ENCODE measurements at regions not wholly inside any gene's neighbourhood (a gene's known extent, or its start where the extent isn't known, plus 50 kb on each side); places are given as distances from the start of the nearest gene placed in this dataset.
A peak's percentile ranks its signal among the peaks of the same experiment; 100 is the strongest.
"Not testable (repeated sequence)": the region's sequence is repeated elsewhere in the genome, so short reads cannot be mapped to it uniquely, and the experiment has no call there.

DNA sequence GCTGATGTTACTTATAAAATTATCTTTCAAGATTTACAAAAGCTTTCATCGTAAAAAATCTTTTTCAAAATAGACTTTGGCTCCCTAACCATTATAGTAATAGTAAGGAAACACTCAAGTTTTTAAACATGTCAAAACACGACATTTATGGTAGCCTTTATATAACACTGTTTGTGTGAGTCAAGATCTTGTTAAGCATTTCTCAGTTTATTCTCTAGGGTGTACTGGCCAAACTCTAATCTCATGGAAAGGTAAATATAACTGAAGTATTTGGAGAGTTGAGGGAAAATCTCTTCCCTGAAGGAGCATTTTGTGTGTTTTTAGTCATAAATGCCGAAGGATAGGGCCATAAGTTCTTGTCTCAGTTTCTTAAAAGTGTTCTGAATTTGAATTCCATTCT is 790.9 kb upstream of the NCAM2 start:
- no peak for DNase-seq

DNA sequence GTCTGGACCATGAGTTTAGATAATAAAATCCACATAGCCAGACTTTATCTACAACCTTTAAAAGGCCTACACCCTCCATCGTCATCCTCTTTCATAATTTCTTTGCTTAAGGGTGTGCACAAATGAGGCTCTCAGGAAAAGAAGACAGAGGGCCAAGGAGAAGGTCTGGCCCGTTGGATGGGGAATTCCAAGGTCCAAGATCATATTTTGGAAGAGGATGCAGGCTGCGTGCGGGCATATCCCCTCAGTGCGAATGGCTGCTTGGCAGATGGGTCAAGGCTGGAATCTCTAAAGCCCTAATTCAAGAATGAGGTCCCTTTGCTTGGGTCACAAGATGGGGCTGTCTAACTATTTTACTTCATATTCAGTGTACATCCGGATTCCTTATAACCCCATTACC is 782.2 kb upstream of the NCAM2 start:
- DNase-seq: no peak

DNA sequence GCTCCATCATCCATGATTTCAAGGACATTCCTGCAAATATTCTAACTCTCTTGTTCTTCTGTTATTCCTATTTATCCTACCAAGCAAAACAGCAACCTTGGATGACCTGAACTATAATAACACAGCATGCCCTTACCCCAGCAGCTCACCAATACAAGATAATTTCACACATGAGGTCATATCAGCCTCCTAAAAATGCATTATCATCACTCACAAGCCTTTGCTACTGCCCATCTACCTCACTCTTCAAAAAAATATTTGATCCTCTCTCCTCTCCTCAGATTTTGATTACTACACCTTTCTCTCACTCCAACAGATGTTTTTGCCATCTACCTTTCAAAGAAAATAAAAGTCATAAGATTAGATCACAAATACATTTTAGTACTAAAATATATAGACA is 777.6 kb upstream of the NCAM2 start:
- DNase-seq: no peak

DNA sequence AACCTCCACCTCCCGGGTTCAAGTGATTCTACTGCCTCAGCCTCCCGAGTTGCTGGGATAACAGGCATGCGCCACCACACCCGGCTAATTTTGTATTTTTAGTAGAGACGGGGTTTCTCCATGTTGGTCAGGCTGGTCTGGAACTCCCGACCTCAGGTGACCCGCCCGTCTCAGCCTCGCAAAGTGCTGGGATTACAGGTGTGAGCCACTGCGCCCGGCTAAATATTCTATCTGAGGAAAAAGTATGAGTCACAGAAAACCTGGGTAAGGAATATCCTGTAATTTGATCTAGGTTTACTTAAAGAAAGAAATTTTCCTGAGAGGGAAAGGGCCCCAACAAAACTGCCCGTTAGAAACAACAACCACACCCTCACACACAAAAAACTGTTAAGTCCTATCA is 776.2 kb upstream of the NCAM2 start:
- DNase-seq: not testable (repeated sequence)

DNA sequence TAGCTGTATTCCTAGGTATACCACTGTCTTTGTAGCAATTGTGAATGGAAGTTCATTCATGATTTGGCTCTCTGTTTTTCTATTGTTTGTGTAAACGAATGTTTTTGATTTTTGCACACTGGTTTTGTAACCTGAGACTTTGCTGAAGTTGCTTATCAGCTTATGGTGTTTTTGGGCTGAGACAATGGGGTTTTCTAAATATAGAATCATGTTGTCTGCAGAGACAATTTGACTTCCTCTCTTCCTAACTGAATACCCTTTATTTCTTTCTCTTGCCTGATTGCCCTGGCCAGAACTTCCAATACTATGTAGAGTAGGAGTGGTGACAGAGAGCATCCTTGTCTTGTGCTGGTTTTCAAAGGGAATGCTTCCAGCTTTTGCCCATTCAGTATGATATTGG is 761.6 kb upstream of the NCAM2 start:
- DNase-seq: not testable (repeated sequence)

DNA sequence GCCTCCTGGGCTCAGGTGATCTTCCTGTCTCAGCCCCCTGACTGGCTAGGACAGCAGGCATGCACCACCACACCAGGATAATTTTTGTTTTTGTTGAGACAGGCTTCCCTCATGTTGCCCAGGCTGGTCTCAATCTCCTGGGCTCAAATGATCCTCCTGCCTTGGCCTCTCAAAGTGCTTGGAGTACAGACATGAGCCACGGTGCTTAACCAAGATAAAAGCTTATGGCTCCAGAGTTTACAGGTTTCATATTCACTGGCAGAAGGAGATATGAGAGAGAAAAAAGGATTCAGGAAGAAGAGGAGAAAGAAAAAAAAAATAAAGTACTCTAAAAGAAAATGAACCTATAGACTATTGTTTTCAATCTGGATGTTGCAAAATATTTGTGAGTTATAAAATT is 748.8 kb upstream of the NCAM2 start:
- DNase-seq: no peak

DNA sequence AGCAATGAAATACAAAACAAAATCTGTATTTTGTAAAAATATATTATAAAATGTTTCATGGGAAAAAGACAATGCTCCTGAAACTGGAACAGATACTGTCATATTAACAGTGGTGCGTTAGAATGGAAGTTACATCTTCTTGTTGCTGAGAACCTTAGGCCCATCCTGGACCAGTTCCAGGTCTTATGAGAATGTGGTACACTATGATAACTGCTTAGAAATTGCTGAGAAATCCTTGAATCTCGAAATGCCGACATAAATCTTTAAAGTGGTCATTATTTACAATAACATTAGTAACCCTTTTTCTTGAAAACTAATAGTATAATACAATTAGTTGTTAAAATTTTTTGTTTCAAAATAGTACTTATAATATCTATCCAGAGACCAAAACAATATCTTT is 747.9 kb upstream of the NCAM2 start:
- DNase-seq: no peak

DNA sequence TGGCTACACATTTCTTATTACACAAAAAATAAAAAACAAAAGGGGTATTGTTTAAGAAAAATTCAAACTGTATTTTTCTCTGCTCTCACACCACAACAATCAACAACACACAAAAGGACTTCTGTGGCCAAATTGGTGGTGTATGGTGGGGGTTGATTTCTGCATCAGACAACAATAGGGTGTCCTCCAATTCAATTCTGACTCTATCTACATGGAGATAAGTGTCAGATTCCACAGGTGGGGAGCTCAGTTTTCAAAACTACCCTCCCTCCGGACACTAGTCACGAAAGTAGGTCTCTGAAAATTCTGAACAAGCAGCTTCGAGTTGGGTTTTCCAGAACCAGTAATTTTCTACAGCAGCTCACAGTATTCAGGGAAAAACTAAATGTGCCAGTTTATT is 744.9 kb upstream of the NCAM2 start:
- peak in 1 of 2 donors; percentile 15 for DNase-seq

DNA sequence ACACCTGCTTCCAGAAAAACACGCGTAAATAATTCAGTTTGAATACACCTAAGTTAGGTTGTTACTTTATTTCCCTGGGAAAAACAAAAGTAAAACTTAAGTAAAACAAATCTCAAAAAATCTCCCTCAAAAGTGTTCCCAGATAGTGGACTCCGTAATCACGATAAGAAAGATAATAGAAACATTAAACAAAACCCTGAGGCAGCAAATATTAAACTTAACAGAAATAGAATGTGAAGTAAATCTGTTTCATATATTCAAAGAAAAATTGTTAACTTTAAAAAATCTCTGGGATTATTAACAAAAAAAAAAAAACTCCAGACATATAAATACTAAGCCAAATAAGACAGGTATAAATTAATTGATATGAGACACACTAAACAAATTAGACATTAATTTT is 743.2 kb upstream of the NCAM2 start:
- DNase-seq: no peak

DNA sequence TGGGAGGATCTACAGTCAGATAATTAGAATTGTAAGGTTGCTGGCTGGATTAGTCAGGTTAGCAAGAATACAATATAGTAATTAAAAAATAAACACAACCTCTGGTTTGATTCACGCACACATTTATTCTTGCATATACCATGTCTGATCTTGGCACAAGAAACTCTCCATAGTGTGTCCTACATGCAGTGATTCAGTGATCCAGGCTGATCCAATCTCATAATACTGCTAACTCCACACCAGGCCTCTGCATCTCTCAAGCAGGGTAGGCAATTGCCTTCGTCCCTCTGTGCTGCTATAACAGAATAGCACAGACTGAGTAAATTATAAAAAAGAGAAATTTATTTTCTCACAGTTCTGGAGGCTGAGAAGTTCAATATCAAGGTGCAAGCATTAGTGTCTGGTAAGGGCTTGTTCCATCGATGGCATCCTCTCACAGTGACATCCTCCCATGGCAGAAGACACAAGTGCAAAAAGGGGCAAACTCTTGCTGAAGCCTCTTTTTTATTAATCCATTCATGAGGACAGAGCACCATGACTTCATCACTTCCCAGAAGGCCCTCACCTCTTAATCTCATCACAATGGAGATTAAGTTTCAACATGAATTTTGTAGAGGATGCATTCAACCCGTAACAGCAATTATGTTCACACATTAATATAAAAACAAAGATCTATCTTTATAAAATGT is 741.0 kb upstream of the NCAM2 start:
- DNase-seq: no peak

DNA sequence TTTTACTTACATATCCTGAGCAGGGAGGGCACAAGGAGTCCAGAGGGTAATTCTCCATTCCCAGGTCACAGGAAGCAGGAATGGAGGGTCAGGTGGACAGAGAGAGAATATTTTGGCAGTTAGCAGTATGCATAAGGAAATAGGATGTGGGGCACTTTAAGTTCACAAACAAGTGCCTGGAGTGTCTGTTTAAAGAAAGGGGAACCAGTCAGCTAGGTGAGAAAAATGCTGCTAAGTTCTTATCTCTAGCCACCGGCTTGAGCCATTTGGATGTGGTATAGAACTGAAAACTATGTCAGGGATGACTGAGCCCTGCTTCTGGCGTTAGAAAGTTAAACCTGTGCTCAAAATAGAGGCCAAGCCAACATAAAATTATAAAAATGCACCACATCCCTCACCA is 739.7 kb upstream of the NCAM2 start:
- DNase-seq: no peak

DNA sequence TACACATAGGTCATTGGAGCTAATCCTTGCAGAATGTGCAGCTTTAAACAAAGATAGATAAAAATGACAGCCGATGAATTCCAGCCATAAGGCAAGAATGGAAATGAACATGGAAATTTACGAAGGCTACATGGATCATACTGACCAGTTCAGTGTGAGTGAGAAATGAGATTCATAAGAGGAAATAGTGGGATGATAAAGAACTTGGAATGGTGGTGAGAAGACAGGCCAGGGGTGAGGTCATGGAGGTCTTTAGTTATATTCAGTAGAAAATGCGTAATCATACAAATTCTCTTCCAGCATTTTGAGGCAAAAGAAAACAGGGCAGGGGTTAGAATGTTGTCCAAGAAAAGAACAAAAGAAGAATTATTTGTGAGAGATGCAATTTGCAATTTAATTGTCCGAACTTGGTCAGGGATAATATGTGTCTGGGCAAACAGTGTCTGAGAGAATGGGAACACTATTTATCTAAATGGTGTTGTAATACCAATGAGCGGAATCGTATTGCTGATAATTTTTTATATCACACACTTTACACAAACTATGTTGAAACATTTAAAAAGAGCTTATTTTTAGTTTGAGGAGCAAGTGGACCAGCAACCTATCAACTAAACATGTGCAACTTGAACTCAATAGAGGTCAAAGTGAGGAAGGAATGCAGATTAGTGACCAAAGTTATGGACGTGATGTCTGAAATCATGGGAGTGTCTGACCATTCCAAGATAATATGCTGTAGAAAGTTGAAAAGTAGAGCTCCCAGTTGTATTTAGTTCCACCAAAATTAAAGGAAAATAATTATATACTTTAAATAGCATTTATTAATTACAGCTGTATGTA is 739.0 kb upstream of the NCAM2 start:
- peak in 1 of 2 donors; percentile 69 for DNase-seq

DNA sequence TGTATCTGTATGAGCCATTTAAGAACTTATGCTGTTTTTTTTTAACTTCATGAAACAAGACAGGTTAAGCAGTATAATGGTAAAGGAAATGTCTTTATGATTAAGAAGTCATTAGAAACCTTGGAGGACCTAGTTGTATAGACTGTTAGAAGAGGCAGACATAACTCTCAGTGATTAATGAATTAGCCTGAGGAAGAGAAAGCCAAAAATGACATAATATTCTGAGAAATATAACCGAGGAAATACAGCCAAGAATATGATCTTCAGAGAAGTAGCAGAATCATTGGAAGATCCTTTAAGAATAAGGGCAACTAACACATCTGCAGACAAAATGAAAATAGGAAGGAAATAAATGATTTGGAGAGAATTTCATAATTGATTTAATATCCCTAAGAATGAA is 738.1 kb upstream of the NCAM2 start:
- no peak for DNase-seq

DNA sequence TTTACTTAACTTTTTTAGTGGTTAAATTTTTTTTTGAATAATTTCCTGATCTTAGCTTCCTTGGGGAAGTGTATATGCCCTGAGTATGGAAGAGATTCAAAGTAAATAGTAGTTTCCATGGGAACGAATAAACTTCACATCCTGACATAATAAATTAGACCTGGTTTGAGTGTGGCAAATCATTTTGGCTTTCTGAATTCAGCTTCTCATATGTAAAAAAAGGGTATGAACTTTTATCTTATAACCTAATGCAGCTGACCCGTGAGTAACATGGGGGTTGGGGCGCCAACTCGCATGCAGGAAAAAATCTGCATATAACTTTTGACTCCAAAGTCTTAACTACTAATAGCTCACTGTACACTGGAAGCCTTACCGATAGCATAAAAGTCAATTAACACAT is 736.8 kb upstream of the NCAM2 start:
- no peak for DNase-seq

DNA sequence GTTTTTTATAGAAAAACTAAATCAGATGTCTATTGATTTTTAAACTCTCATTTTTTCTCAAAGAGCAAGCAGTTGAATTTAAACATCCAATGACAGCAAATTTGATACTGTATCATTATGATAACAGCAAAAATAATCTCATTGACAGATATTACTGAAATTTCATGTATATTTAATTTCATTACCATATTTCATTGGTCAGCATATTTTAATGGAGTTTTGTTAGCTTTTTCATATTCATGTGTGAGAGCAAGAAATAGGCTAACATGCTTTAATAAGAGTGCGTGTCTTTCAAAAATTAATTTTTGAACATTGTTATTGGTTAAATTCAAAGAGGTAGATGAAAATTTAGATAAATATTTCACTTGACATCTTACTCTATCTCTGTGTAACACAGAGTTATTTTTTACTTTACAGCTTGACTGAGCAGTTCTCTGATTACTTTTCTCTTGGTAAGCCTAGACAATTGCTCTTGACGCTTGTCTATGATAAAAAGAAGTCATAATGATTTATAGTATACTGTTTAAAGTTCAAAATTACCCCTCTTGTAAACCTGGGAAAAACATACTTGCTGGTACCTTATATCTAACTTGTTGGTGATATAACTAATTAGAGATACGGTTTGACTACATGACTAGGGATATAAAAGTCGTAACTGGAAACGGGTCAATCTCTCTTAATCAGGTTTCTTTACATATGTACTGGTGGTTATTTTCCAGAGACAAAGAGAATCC is 732.3 kb upstream of the NCAM2 start:
- no peak for DNase-seq

DNA sequence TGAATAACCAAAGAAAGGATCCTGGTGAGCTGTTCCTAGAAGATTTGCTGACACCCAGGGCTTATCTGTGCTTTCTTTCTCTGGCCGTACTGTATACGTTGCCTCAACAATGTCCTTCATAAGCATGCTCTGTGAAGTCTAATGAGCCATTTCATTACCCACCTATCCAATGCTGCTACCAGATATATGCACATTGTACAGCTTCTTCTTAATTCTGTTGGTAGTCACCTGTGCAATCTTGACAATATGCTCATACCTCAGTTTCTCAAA is 731.8 kb upstream of the NCAM2 start:
- no peak for DNase-seq

DNA sequence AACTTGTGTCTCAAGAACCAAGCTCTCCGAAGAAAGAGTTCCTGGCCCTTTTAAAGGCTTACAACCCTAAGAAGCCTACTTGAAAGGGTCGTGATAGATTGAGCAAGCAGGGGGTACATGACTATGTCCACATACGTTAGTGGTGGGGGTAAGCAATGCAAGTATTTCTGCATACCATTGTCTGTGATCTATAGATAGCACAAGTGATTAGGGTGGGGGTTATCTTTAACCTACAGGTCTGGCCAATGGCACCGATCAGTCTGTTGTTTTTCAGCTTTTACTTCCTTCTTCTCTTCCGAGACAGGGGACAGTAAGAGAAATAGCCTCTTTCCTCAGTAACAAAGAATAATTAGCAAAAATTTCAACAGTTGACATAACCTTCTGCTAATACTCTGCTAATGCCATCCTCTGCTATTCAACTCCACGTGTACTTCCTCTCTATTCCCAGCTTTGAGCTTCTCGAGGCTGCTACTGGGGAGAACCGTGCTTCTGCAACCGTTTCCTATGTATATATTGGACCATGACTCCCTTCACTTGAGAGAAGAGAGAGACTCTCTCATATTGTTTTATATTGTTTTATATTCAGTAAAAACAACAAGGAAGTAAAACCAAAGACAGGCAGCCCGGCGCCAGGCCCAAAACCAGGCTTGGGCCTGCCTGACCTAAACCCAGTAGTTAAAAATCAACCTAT is 727.7 kb upstream of the NCAM2 start:
- DNase-seq: no peak

DNA sequence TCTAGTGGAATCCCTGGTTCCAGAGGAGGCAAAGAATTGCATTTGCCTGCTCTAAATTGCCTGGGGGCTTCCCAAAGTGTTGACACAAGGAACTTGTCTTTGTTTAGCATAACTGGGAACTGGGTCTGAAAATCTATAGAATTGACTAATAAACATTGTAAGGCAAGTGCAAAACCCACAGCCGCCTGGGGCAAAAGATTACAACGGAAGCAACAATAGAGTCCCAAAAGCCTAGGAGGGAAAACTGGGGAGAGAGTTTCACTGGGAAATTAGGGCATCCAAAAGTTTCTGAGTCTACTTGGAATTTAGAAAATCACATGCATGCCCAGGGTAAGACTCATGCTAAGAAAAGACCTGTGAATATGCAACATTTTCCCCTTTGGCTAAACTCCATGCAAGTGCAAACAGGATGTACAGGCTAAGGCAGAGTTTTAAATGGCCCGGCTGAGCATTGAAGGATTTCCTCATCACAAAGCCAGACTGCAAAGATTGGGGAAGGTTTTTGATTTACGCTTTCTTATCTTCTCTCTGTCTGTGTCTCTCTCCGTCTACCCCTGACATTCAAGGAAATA is 725.3 kb upstream of the NCAM2 start:
- DNase-seq: no peak

DNA sequence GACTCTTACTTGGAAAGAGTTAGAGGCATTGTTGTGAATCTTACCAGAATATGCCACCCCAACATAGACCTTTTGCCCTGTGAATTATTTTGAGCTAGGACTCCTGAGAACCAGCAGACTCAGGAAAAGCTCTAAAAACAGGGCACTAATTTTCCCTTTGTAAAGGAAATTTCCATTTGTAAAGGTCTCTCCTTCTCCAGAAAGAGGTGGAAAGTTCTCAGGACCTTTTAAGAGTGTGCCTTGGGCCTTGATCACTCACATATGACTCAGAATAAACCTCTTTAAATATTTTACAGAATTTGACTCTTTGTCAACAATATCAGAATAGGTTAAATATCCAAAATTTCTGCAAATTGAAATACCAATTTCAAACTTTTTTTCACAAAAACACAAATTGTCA is 721.8 kb upstream of the NCAM2 start:
- no peak for DNase-seq

DNA sequence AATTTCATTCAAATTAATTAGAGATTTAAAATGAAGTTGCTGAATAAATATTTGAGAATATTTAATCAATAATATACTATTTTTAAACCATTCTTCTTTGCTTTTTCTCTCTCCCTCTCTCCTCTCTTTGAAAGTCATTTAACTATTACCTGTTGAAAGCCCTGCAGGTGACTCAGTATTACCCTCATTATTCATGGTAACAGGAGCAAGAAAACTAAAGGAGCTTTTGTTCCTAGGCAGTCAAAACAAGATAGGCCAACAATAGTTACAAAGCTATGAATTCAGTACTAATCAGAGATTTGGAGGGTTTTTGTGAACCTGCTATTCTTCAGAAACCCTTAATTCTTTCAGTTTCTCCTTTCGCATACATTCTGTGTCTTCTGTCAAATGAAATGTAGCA is 721.3 kb upstream of the NCAM2 start:
- DNase-seq: no peak

DNA sequence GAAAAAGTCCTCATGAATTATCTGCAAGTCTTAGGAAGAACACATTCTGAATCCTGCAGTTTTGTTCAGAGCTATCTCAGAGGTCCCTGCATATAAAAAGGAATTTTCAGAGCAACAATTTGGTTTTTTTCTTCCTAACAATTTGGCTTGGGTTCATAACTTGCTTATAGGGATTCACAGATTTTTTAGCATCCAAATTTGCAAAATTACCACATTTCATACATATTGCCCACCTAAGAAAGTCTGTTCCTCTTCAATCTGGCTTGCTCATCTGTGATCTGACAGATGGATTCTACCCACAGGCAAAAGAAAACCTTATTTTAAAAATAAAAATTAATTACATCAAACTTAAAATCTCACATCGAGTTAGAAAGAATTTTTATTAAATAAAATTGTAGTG is 714.4 kb upstream of the NCAM2 start:
- DNase-seq: peak in 1 of 2 donors; percentile 49

DNA sequence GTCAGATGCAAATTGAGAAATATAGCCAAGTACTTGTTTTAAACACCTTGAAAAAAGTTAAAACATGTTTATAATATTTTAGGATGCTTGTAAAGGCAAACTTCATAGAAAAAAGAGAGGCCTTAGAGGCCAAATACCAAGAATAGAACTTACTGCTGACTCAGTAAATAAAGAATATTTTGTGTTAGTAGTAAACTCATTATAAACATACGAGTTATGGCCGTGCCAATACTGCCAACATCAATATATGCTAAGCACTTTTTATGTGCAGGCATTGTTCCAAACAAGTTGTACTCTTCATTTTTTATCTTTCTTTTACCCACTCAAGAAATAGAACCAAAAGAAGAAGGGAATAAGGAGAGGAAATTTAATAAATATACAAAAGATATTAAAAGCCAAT is 705.9 kb upstream of the NCAM2 start:
- DNase-seq: no peak

DNA sequence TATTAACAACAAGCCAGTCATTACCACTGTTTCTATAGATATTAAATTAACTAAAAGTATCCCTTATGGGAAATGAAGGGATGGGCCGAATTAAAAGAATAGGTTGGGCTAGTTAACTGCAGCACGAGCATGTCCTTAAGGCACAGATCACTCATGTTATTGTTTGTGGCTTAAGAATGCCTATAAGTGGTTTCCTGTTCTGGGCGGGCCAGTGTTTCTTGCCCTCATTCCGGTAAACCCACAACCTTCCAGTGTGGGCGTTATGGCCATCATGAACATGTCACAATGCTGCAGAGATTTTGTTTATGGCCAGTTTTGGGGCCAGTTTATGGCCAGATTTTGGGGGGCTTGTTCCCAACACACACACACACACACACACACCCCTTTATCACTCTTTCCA is 705.4 kb upstream of the NCAM2 start:
- DNase-seq: not testable (repeated sequence)

Measured in hippocampal formation (tissue), 2 donors.